LNCAP (cell line): ENCODE measurements at regions not wholly inside any gene's neighbourhood (a gene's known extent, or its start where the extent isn't known, plus 50 kb on each side); places are given as distances from the start of the nearest gene placed in this dataset.

ENCODE experiments used
- CTCF ChIP-seq: fragments of 450-650 bp; IDR thresholded peaks from 2 replicates; pipeline ENCODE4 v1.5.1; 2017; ENCODE audit warnings: mild to moderate bottlenecking

GRCh38 chr4:19992471-19993093 lies 259.1 kb upstream of the SLIT2 start:
- no peak for TF ChIP-seq CTCF

GRCh38 chr4:19987746-19988145 lies 264.0 kb upstream of the SLIT2 start:
- no peak for TF ChIP-seq CTCF

- TF ChIP-seq CTCF = no peak
These were observed 268.6 kb upstream of the SLIT2 start for GRCh38 chr4:19983072-19983471.

GRCh38 chr4:19982556-19982955 lies 269.1 kb upstream of the SLIT2 start:
- no peak for TF ChIP-seq CTCF

- TF ChIP-seq CTCF = no peak
These were observed 279.9 kb upstream of the SLIT2 start for GRCh38 chr4:19971829-19972228.

GRCh38 chr4:19969492-19969891 lies 282.2 kb upstream of the SLIT2 start:
- no peak for TF ChIP-seq CTCF

GRCh38 chr4:19961091-19961490 lies 290.6 kb upstream of the SLIT2 start:
- no peak for TF ChIP-seq CTCF

GRCh38 chr4:19958848-19959247 lies 292.9 kb upstream of the SLIT2 start:
- TF ChIP-seq CTCF = no peak
